IPS-18c (cell line): ENCODE measurements at regions not wholly inside any gene's neighbourhood (a gene's known extent, or its start where the extent isn't known, plus 50 kb on each side); places are given as distances from the start of the nearest gene placed in this dataset.
A peak's percentile ranks its signal among the peaks of the same experiment; 100 is the strongest.

Experiments
- H3K4me3 ChIP-seq: 2 replicates; pipeline ENCODE4 v1.7.0; 2013; ENCODE audit warnings: low read depth, mild to moderate bottlenecking, low read length, moderate library complexity; ENCODE audit not compliant: insufficient read depth
- H3K9me3 ChIP-seq: one replicate; pipeline ENCODE4 v1.6.1; 2013; ENCODE audit warnings: mild to moderate bottlenecking, low read length, moderate library complexity; ENCODE audit not compliant: control insufficient read depth, insufficient read depth

GRCh38 chr2:45180779-45181178 is 171.5 kb upstream of the SIX2 start:
- no peak overlapping the region for H3K4me3 ChIP-seq
- H3K9me3 ChIP-seq, result no peaks in the 10 kb centered on the region

- H3K4me3 ChIP-seq, result no peak overlapping the region
- no peaks in the 10 kb centered on the region for H3K9me3 ChIP-seq
Measured at GRCh38 chr2:45180033-45180746, 170.9 kb upstream of the SIX2 start.

GRCh38 chr2:45178854-45179253 is 169.6 kb upstream of the SIX2 start:
- H3K9me3 ChIP-seq, result no peaks in the 10 kb centered on the region
- H3K4me3 ChIP-seq, result no peak overlapping the region

GRCh38 chr2:45178359-45178758 is 169.1 kb upstream of the SIX2 start:
- Histone ChIP-seq H3K4me3 (no peak overlapping the region), H3K9me3 (no peaks in the 10 kb centered on the region)

GRCh38 chr2:45177870-45178269 is 168.6 kb upstream of the SIX2 start:
- no peak overlapping the region for H3K4me3 ChIP-seq
- no peaks in the 10 kb centered on the region for H3K9me3 ChIP-seq

GRCh38 chr2:45176390-45176789 is 167.1 kb upstream of the SIX2 start:
- no peaks in the 10 kb centered on the region for H3K9me3 ChIP-seq

GRCh38 chr2:45173513-45173912 is 164.3 kb upstream of the SIX2 start:
- no peak overlapping the region for H3K4me3 ChIP-seq

More at GRCh38 chr2:45176390-45176789, 167.1 kb upstream of the SIX2 start:
- H3K4me3 ChIP-seq, result no peak overlapping the region

GRCh38 chr2:45172760-45173392 is 163.6 kb upstream of the SIX2 start:
- Histone ChIP-seq H3K4me3 (no peak overlapping the region), H3K9me3 (no peaks in the 10 kb centered on the region)

More at GRCh38 chr2:45173513-45173912, 164.3 kb upstream of the SIX2 start:
- no peaks in the 10 kb centered on the region for H3K9me3 ChIP-seq

- H3K4me3 ChIP-seq, result no peak overlapping the region
- no peaks in the 10 kb centered on the region for H3K9me3 ChIP-seq
Measured at GRCh38 chr2:45172142-45172541, 162.9 kb upstream of the SIX2 start.

GRCh38 chr2:45171136-45171501 is 161.9 kb upstream of the SIX2 start:
- H3K9me3 ChIP-seq, result no peaks in the 10 kb centered on the region
- no peak overlapping the region for H3K4me3 ChIP-seq

- H3K4me3 ChIP-seq, result peak overlapping the region; percentile 56
- H3K9me3 ChIP-seq, result no peaks in the 10 kb centered on the region
Measured at GRCh38 chr2:45170191-45171135, 161.2 kb upstream of the SIX2 start.

GRCh38 chr2:45169339-45170190 is 160.3 kb upstream of the SIX2 start:
- Histone ChIP-seq H3K9me3 (no peaks in the 10 kb centered on the region), H3K4me3 (peak overlapping the region; percentile 56)

GRCh38 chr2:45168711-45169338 is 159.6 kb upstream of the SIX2 start:
- H3K9me3 ChIP-seq, result no peaks in the 10 kb centered on the region
- H3K4me3 ChIP-seq, result peak overlapping the region; percentile 56

- H3K9me3 ChIP-seq, result no peaks in the 10 kb centered on the region
Measured at GRCh38 chr2:45167920-45168629, 158.8 kb upstream of the SIX2 start.

GRCh38 chr2:45166229-45166890 is 157.1 kb upstream of the SIX2 start:
- H3K9me3 ChIP-seq, result no peaks in the 10 kb centered on the region
- H3K4me3 ChIP-seq, result no peak overlapping the region

More at GRCh38 chr2:45167920-45168629, 158.8 kb upstream of the SIX2 start:
- peak overlapping the region; percentile 56 for H3K4me3 ChIP-seq
